GM20000 (cell line): ENCODE measurements at regions not wholly inside any gene's neighbourhood (a gene's known extent, or its start where the extent isn't known, plus 50 kb on each side); places are given as distances from the start of the nearest gene placed in this dataset.

Experiments used
- DNase-seq: peaks from one replicate; pipeline ENCODE4 v3.0.0; 2012; ENCODE audit warnings: low spot score
- CTCF ChIP-seq: IDR thresholded peaks from 2 replicates; pipeline ENCODE4 v1.5.1; 2012; ENCODE audit warnings: mild to moderate bottlenecking, control low read depth; ENCODE audit errors: extremely low read depth, missing control alignments

GRCh38 chr18:39666541-39666940, 2100.9 kb upstream of the CELF4 start:
- no peak for TF ChIP-seq CTCF
- no peak for DNase-seq

- no peak for TF ChIP-seq CTCF
- no peak for DNase-seq
These were observed 2096.3 kb upstream of the CELF4 start for GRCh38 chr18:39661856-39662366.

- no peak for TF ChIP-seq CTCF
- DNase-seq = no peak
These were observed 2094.5 kb upstream of the CELF4 start for GRCh38 chr18:39660141-39660540.

GRCh38 chr18:39655341-39655740, 2089.7 kb upstream of the CELF4 start:
- no peak for DNase-seq
- TF ChIP-seq CTCF = no peak

- DNase-seq = no peak
- no peak for TF ChIP-seq CTCF
These were observed 2087.6 kb upstream of the CELF4 start for GRCh38 chr18:39653221-39653620.

- no peak for DNase-seq
- TF ChIP-seq CTCF = no peak
These were observed 2083.0 kb upstream of the CELF4 start for GRCh38 chr18:39648616-39649015.

GRCh38 chr18:39647627-39648534, 2082.3 kb upstream of the CELF4 start:
- no peak for DNase-seq
- TF ChIP-seq CTCF = no peak
